ENCODE measurements at regions not wholly inside any gene's neighbourhood (a gene's known extent, or its start where the extent isn't known, plus 50 kb on each side); places are given as distances from the start of the nearest gene placed in this dataset.

- intact Hi-C loops (cut with DNase I), result no loop called here
- DNase-seq (ENCODE audit: low spot score), result no peak
Measured at GRCh38 chr13:38514575-38514974, 164.9 kb downstream of the UFM1 start.

- intact Hi-C loops (cut with DNase I), result loop anchor here in 1 of 2 donors (1.0 kb wide), 1 partner anchor 43 kb away; no protein-coding TSS in a partner anchor
Measured at GRCh38 chr13:38518328-38518727, 168.5 kb upstream of the FREM2 start.

GRCh38 chr13:38519229-38519911, 167.5 kb upstream of the FREM2 start:
- DNase-seq (ENCODE audit: low spot score), result no peak
- intact Hi-C loops (cut with DNase I), result no loop called here

More at GRCh38 chr13:38518328-38518727, 168.5 kb upstream of the FREM2 start:
- no peak for DNase-seq (ENCODE audit: low spot score)

GRCh38 chr13:38520041-38520440, 166.8 kb upstream of the FREM2 start:
- no peak for DNase-seq (ENCODE audit: low spot score)
- intact Hi-C loops (cut with DNase I), result no loop called here

- DNase-seq (ENCODE audit: low spot score), result no peak
- intact Hi-C loops (cut with DNase I), result no loop called here
Measured at GRCh38 chr13:38527140-38527539, 159.7 kb upstream of the FREM2 start.

GRCh38 chr13:38528986-38529385, 157.9 kb upstream of the FREM2 start:
- intact Hi-C loops (cut with DNase I), result no loop called here
- DNase-seq (ENCODE audit: low spot score), result no peak

GRCh38 chr13:38530492-38530891, 156.4 kb upstream of the FREM2 start:
- intact Hi-C loops (cut with DNase I), result no loop called here
- no peak for DNase-seq (ENCODE audit: low spot score)

GRCh38 chr13:38535261-38535660, 151.6 kb upstream of the FREM2 start:
- intact Hi-C loops (cut with DNase I), result no loop called here
- no peak for DNase-seq (ENCODE audit: low spot score)

GRCh38 chr13:38537051-38537450, 149.8 kb upstream of the FREM2 start:
- DNase-seq (ENCODE audit: low spot score), result no peak
- intact Hi-C loops (cut with DNase I), result no loop called here

- intact Hi-C loops (cut with DNase I), result no loop called here
- no peak for DNase-seq (ENCODE audit: low spot score)
Measured at GRCh38 chr13:38538422-38538821, 148.5 kb upstream of the FREM2 start.

- intact Hi-C loops (cut with DNase I), result no loop called here
- DNase-seq (ENCODE audit: low spot score), result no peak
Measured at GRCh38 chr13:38539632-38540031, 147.2 kb upstream of the FREM2 start.

GRCh38 chr13:38542601-38543000, 144.3 kb upstream of the FREM2 start:
- DNase-seq (ENCODE audit: low spot score), result no peak
- intact Hi-C loops (cut with DNase I), result no loop called here

- DNase-seq (ENCODE audit: low spot score), result no peak
- intact Hi-C loops (cut with DNase I), result no loop called here
Measured at GRCh38 chr13:38543561-38543960, 143.3 kb upstream of the FREM2 start.

- no peak for DNase-seq (ENCODE audit: low spot score)
- intact Hi-C loops (cut with DNase I), result no loop called here
Measured at GRCh38 chr13:38563739-38564138, 123.1 kb upstream of the FREM2 start.

GRCh38 chr13:38564256-38565150, 122.4 kb upstream of the FREM2 start:
- intact Hi-C loops (cut with DNase I), result no loop called here
- DNase-seq (ENCODE audit: low spot score), result no peak

GRCh38 chr13:38566023-38566422, 120.9 kb upstream of the FREM2 start:
- no peak for DNase-seq (ENCODE audit: low spot score)
- intact Hi-C loops (cut with DNase I), result no loop called here

GRCh38 chr13:38566519-38566918, 120.4 kb upstream of the FREM2 start:
- intact Hi-C loops (cut with DNase I), result no loop called here
- DNase-seq (ENCODE audit: low spot score), result no peak

- intact Hi-C loops (cut with DNase I), result no loop called here
- DNase-seq (ENCODE audit: low spot score), result no peak
Measured at GRCh38 chr13:38570706-38571105, 116.2 kb upstream of the FREM2 start.

GRCh38 chr13:38575427-38575826, 111.5 kb upstream of the FREM2 start:
- DNase-seq (ENCODE audit: low spot score), result no peak
- intact Hi-C loops (cut with DNase I), result no loop called here

GRCh38 chr13:38577048-38577447, 109.8 kb upstream of the FREM2 start:
- intact Hi-C loops (cut with DNase I), result no loop called here
- DNase-seq (ENCODE audit: low spot score), result no peak

GRCh38 chr13:38582133-38582532, 104.7 kb upstream of the FREM2 start:
- intact Hi-C loops (cut with DNase I), result no loop called here
- DNase-seq (ENCODE audit: low spot score), result no peak
